K562 (cell line): ENCODE measurements at regions not wholly inside any gene's neighbourhood (a gene's known extent, or its start where the extent isn't known, plus 50 kb on each side); places are given as distances from the start of the nearest gene placed in this dataset.

Source experiments
- ATAC-seq: fragments of 200-7000 bp; cut with Tn5 transposase; 3 replicates; pipeline ENCODE4 v1.9.1; 2020; ENCODE audit warnings: moderate library complexity
- BruUV-seq: library from RNA; stranded (reverse); fragments of 400-500 nt; replicated peaks from 2 replicates; lab custom pipeline; 2021; lab: Mats Ljungman, UMichigan
- CTCF ChIA-PET: fragments of 300-600 bp; formaldehyde crosslinking; extraction: SDS; loops from one replicate; lab custom pipeline; 2021; ENCODE audit warnings: low intra/inter-chr PET ratio; lab: Yijun Ruan, JAX
- POLR2A ChIA-PET: fragments of 300-600, 350-650 bp; sonication (Branson Sonifier 250); formaldehyde crosslinking; extraction: SDS; loops from one replicate; lab custom pipeline; 2021; ENCODE audit warnings: antibody characterized with exemption, inconsistent platforms; lab: Yijun Ruan, JAX
- DNase-seq, 4 experiments: peaks; one replicate each; pipeline versions ENCODE4 v3.0.0 to v3.0.0-alpha.2; 2011 to 2018; ENCODE audit warnings: low spot score in 3 of 4, mixed read lengths in 3 of 4; ENCODE audit errors: extremely low read depth in 1 of 4
- FAIRE-seq: peaks from 2 replicates; lab custom pipeline; 2011; peaks lifted over from hg19 to GRCh38; lab: Jason Lieb, UNC
- H2AFZ ChIP-seq: 2 replicates; pipeline ENCODE4 v1.6.0; 2011; ENCODE audit warnings: low read depth, low read length, control low read depth, inconsistent platforms
- H3K27ac ChIP-seq: fragments of 200-600 bp; 3 replicates; pipeline ENCODE4 v1.8.0; 2011; ENCODE audit warnings: low read depth, mild to moderate bottlenecking, control low read depth, inconsistent platforms, low read length, moderate library complexity, mixed read lengths; ENCODE audit errors: extremely low read depth
- H3K27me3 ChIP-seq, 2 experiments: fragments of 300-600 bp in 1 of 2; 2 replicates in 1 of 2; 3 replicates in 1 of 2; pipeline versions ENCODE4 v1.6.0 to v1.8.0; 2011; ENCODE audit warnings: inconsistent platforms in 2 of 2, low read length in 2 of 2, mild to moderate bottlenecking in 1 of 2, mixed read lengths in 1 of 2, moderate library complexity in 1 of 2; ENCODE audit not compliant: control insufficient read depth in 2 of 2, insufficient read depth in 2 of 2
- H3K36me3 ChIP-seq: fragments of 300-600 bp; 3 replicates; pipeline ENCODE4 v1.8.0; 2011; ENCODE audit warnings: mild to moderate bottlenecking, low read length, inconsistent platforms; ENCODE audit not compliant: control insufficient read depth, insufficient read depth
- H3K4me1 ChIP-seq, 2 experiments: fragments of 200-600 bp in 1 of 2; replicated peaks in 1 of 2; 2 replicates in 1 of 2; 3 replicates in 1 of 2; pipeline versions ENCODE4 v1.5.1 to v1.8.0; 2011; ENCODE audit warnings: inconsistent platforms in 2 of 2, low read length in 2 of 2, mild to moderate bottlenecking in 1 of 2, mixed read lengths in 1 of 2, moderate library complexity in 1 of 2; ENCODE audit not compliant: control insufficient read depth in 2 of 2, insufficient read depth in 2 of 2
- H3K4me2 ChIP-seq: 2 replicates; pipeline ENCODE4 v1.6.1; 2011; ENCODE audit warnings: low read length, control low read depth, inconsistent platforms, mixed read lengths; ENCODE audit not compliant: insufficient read depth
- H3K4me3 ChIP-seq: fragments of 200-600 bp; sonication (generic), shearing (Covaris generic); 2 replicates; pipeline ENCODE4 v1.5.1; 2016; ENCODE audit warnings: control low read depth, inconsistent platforms
- H3K79me2 ChIP-seq: fragments of 200-600 bp; 3 replicates; pipeline ENCODE4 v1.8.0; 2011; ENCODE audit warnings: low read length, inconsistent platforms; ENCODE audit not compliant: control insufficient read depth, insufficient read depth
- H3K9ac ChIP-seq, 2 experiments: 2 replicates each; pipeline versions ENCODE4 v1.6.0 to v1.6.1; 2011; ENCODE audit warnings: low read depth in 2 of 2, low read length in 2 of 2, control low read depth in 1 of 2, inconsistent platforms in 1 of 2, mild to moderate bottlenecking in 1 of 2, mixed read lengths in 1 of 2; ENCODE audit not compliant: insufficient read depth in 1 of 2
- H3K9me1 ChIP-seq: one replicate; pipeline ENCODE4 v1.6.0; 2011; ENCODE audit warnings: inconsistent platforms, mild to moderate bottlenecking, low read length, moderate library complexity; ENCODE audit not compliant: control insufficient read depth, insufficient read depth
- H3K9me3 ChIP-seq: replicated peaks from 2 replicates; pipeline ENCODE4 v1.5.1; 2011; ENCODE audit warnings: low read depth, low read length, inconsistent platforms; ENCODE audit not compliant: control insufficient read depth, insufficient read depth
- H4K20me1 ChIP-seq: replicated peaks from 2 replicates; pipeline ENCODE4 v1.6.1; 2011; ENCODE audit warnings: low read length, inconsistent platforms, mixed read lengths; ENCODE audit not compliant: control insufficient read depth, insufficient read depth
- ATF6 ChIP-seq: sonication (generic); formaldehyde crosslinking; IDR thresholded peaks from 2 replicates; pipeline ENCODE4 v1.4.0; 2020; ENCODE audit warnings: mild to moderate bottlenecking, missing genetic modification reagents
- CHCHD3 ChIP-seq: fragments of 250-450 bp; sonication (Bioruptor Pico); IDR thresholded peaks from 2 replicates; pipeline ENCODE4 v2.1.2; 2022; ENCODE audit warnings: mild to moderate bottlenecking
- EP400 ChIP-seq: fragments of 450-650 bp; IDR thresholded peaks from 2 replicates; pipeline ENCODE4 v1.6.1; 2017; ENCODE audit warnings: antibody characterized with exemption, mild to moderate bottlenecking, moderate library complexity
- ETS1 ChIP-seq: conservative IDR thresholded peaks from 2 replicates; pipeline ENCODE4 v1.6.1; 2011; ENCODE audit warnings: low read depth, mild to moderate bottlenecking, low read length; ENCODE audit not compliant: control insufficient read depth
- FOS ChIP-seq: IDR thresholded peaks from 3 replicates; pipeline ENCODE4 v1.6.1; 2011; ENCODE audit not compliant: insufficient read length; ENCODE audit errors: extremely low read depth
- PCBP1 ChIP-seq: fragments of 200-400 bp; formaldehyde crosslinking; IDR thresholded peaks from 2 replicates; pipeline ENCODE4 v1.6.1; 2018; ENCODE audit warnings: mild to moderate bottlenecking, low read depth, low read length; ENCODE audit not compliant: poor library complexity, severe bottlenecking
- ZNF583 ChIP-seq: fragments of 250-450 bp; sonication (Bioruptor Pico); IDR thresholded peaks from 2 replicates; pipeline ENCODE4 v1.4.0; 2020
- ZNF695 ChIP-seq: fragments of 450-650 bp; formaldehyde crosslinking; IDR thresholded peaks from 2 replicates; pipeline ENCODE4 v1.4.0; 2020; ENCODE audit warnings: mild to moderate bottlenecking, moderate library complexity
- WGBS: fragments of 100-300 bp; shearing (Covaris generic); methylation state at CpG from one replicate; pipeline ENCODE4 v1.1.6; 2016; ENCODE audit warnings: low coverage, mixed read lengths; ENCODE audit not compliant: insufficient coverage; ENCODE audit errors: missing lambda C conversion rate; 5-methylcytosine and 5-hydroxymethylcytosine counted together
- in situ Hi-C: fragments of 300-500 bp; cut with MboI; formaldehyde crosslinking; loops from 4 replicates; pipeline ENCODE4 v1.15.0; 2018; ENCODE audit warnings: inconsistent platforms, mixed read lengths
- intact Hi-C: fragments of 100-400 bp; cut with micrococcal nuclease; formaldehyde crosslinking; loops from 2 replicates; pipeline ENCODE4 v1.14.2; 2022
- TF ChIP-seq, protein P1 (sequence below), 2 experiments: IDR thresholded peaks; 2 replicates each; pipeline ENCODE4 v1.6.1; 2012; ENCODE audit warnings: improper control_type of control experiment in 2 of 2, low read depth in 2 of 2, low read length in 2 of 2, borderline replicate concordance in 1 of 2

GRCh38 chr3:177936721-177937120 lies 599.5 kb upstream of the KCNMB2 start:
- Histone ChIP-seq H3K79me2 (no peaks in the 10 kb centered on the region), H3K4me1 (peaks cover 0 to 3% of the 10 kb centered on the region in 2 experiments; a peak in 2 of 5 replicates), H3K9me3 (no peaks in the 10 kb centered on the region), H2AFZ (no peak overlapping the region), H3K27ac (no peak overlapping the region), H3K9me1 (no peaks in the 10 kb centered on the region), H3K27me3 (no peaks in the 10 kb centered on the region), H3K4me2 (no peak overlapping the region), H3K9ac (no peak overlapping the region), H3K4me3 (no peak overlapping the region), H3K36me3 (no peaks in the 10 kb centered on the region), H4K20me1 (no peaks in the 10 kb centered on the region)
- ATAC-seq = no peak
- CTCF ChIA-PET = no interaction called here
- POLR2A ChIA-PET = no interaction called here
- no TSS peak for BruUV-seq
- intact Hi-C loops = no loop called here
- FAIRE-seq = no peak
- no peak for DNase-seq
- in situ Hi-C loops = no loop called here
- 0% methylated on average over 2 of the region's 2 CpGs for WGBS
- TF ChIP-seq EP400 (no peak), ZNF583 (CRISPR knock-in tag) (no peak), PCBP1 (no peak), FOS (no peak), ETS1 (no peak)

DNA sequence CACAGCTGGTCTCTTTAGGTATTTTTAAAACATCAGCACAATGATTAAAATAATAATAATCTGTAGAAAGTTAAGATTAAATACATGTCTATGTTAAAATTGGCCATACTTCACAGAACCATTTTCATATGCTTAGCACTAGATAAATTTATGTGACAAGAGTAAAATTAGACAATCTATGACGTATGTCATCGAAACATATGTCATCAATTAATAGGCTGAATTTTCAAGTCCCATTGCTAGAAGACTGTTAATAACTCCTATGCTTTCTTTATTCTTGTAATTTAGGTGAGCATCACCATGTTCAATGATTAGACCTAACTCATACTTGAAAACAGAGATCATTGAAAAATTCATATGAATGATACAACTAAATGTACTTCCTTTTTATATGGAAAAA lies 593.3 kb upstream of the KCNMB2 start:
- Histone ChIP-seq H3K9me1 (no peaks in the 10 kb centered on the region), H3K27ac (no peak overlapping the region), H3K9me3 (no peaks in the 10 kb centered on the region), H3K4me3 (no peak overlapping the region), H4K20me1 (no peaks in the 10 kb centered on the region), H2AFZ (no peak overlapping the region), H3K4me2 (no peak overlapping the region), H3K79me2 (no peaks in the 10 kb centered on the region), H3K4me1 (no peaks in the 10 kb centered on the region), H3K27me3 (no peaks in the 10 kb centered on the region), H3K9ac (no peak overlapping the region), H3K36me3 (no peaks in the 10 kb centered on the region)
- BruUV-seq = no TSS peak
- WGBS = 5% methylated on average over 2 of the region's 2 CpGs
- in situ Hi-C loops = no loop called here
- no peak for ATAC-seq
- TF ChIP-seq CHCHD3 (CRISPR knock-in tag) (no peak), ZNF695 (CRISPR knock-in tag) (no peak), ATF6 (CRISPR knock-in tag) (no peak)
- TF ChIP-seq, protein P1, sequence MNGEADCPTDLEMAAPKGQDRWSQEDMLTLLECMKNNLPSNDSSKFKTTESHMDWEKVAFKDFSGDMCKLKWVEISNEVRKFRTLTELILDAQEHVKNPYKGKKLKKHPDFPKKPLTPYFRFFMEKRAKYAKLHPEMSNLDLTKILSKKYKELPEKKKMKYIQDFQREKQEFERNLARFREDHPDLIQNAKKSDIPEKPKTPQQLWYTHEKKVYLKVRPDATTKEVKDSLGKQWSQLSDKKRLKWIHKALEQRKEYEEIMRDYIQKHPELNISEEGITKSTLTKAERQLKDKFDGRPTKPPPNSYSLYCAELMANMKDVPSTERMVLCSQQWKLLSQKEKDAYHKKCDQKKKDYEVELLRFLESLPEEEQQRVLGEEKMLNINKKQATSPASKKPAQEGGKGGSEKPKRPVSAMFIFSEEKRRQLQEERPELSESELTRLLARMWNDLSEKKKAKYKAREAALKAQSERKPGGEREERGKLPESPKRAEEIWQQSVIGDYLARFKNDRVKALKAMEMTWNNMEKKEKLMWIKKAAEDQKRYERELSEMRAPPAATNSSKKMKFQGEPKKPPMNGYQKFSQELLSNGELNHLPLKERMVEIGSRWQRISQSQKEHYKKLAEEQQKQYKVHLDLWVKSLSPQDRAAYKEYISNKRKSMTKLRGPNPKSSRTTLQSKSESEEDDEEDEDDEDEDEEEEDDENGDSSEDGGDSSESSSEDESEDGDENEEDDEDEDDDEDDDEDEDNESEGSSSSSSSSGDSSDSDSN (IDR thresholded peaks at IDR 0.05; ENCODE audit: borderline replicate concordance in 1 of 2, low read depth in 2 of 2, low read length in 2 of 2) = no peak
- no peak for DNase-seq
- ChIA-PET CTCF (no interaction called here), POLR2A (interaction anchor here (0.6 kb wide), 1 partner anchor 1432 kb away, joined by 3 read pairs; no protein-coding TSS in a partner anchor)
- intact Hi-C loops = no loop called here
- no peak for FAIRE-seq
